ENCODE measurements at regions not wholly inside any gene's neighbourhood (a gene's known extent, or its start where the extent isn't known, plus 50 kb on each side); places are given as distances from the start of the nearest gene placed in this dataset.

GRCh38 chr20:37643400-37643799 is 50.4 kb upstream of the CTNNBL1 start:
- TF ChIP-seq CTCF (IDR thresholded peaks at IDR 0.05; ENCODE audit: insufficient read depth, low read length, poor library complexity, severe bottlenecking): no peak
- Histone ChIP-seq H3K27me3 (replicated peaks; ENCODE audit: control insufficient read depth, insufficient read depth, low read length) (peaks cover 2% of the 10 kb centered on the region), H3K36me3 (ENCODE audit: control insufficient read depth, insufficient read depth, low read length) (no peaks in the 10 kb centered on the region), H3K4me3 (replicated peaks; ENCODE audit: low read depth, low read length) (no peak overlapping the region)
- DNase-seq (ENCODE audit: extremely low read depth, insufficient read length): no peak

GRCh38 chr20:37642246-37642645 is 51.6 kb upstream of the CTNNBL1 start:
- H3K27me3 ChIP-seq (replicated peaks; ENCODE audit: control insufficient read depth, insufficient read depth, low read length): no peaks in the 10 kb centered on the region; the same call in none of the 2 replicates
- no peaks in the 10 kb centered on the region for H3K36me3 ChIP-seq (ENCODE audit: control insufficient read depth, insufficient read depth, low read length)
- DNase-seq (ENCODE audit: extremely low read depth, insufficient read length): no peak
- no peak for TF ChIP-seq CTCF (IDR thresholded peaks at IDR 0.05; ENCODE audit: insufficient read depth, low read length, poor library complexity, severe bottlenecking)
- no peak overlapping the region for H3K4me3 ChIP-seq (replicated peaks; ENCODE audit: low read depth, low read length)

GRCh38 chr20:37640600-37641561 is 52.9 kb upstream of the CTNNBL1 start:
- H3K4me3 ChIP-seq (replicated peaks; ENCODE audit: low read depth, low read length): no peak overlapping the region
- no peaks in the 10 kb centered on the region; the same call in none of the 2 replicates for H3K27me3 ChIP-seq (replicated peaks; ENCODE audit: control insufficient read depth, insufficient read depth, low read length)
- DNase-seq (ENCODE audit: extremely low read depth, insufficient read length): no peak
- no peak for TF ChIP-seq CTCF (IDR thresholded peaks at IDR 0.05; ENCODE audit: insufficient read depth, low read length, poor library complexity, severe bottlenecking)
- no peaks in the 10 kb centered on the region for H3K36me3 ChIP-seq (ENCODE audit: control insufficient read depth, insufficient read depth, low read length)

GRCh38 chr20:37638527-37638926 is 55.3 kb upstream of the CTNNBL1 start:
- no peak for DNase-seq (ENCODE audit: extremely low read depth, insufficient read length)
- no peak for TF ChIP-seq CTCF (IDR thresholded peaks at IDR 0.05; ENCODE audit: insufficient read depth, low read length, poor library complexity, severe bottlenecking)
- no peaks in the 10 kb centered on the region; the same call in none of the 2 replicates for H3K27me3 ChIP-seq (replicated peaks; ENCODE audit: control insufficient read depth, insufficient read depth, low read length)
- H3K4me3 ChIP-seq (replicated peaks; ENCODE audit: low read depth, low read length): no peak overlapping the region
- no peaks in the 10 kb centered on the region for H3K36me3 ChIP-seq (ENCODE audit: control insufficient read depth, insufficient read depth, low read length)

GRCh38 chr20:37636977-37637376 is 56.9 kb upstream of the CTNNBL1 start:
- H3K4me3 ChIP-seq (replicated peaks; ENCODE audit: low read depth, low read length): no peak overlapping the region
- no peaks in the 10 kb centered on the region for H3K36me3 ChIP-seq (ENCODE audit: control insufficient read depth, insufficient read depth, low read length)
- TF ChIP-seq CTCF (IDR thresholded peaks at IDR 0.05; ENCODE audit: insufficient read depth, low read length, poor library complexity, severe bottlenecking): no peak
- H3K27me3 ChIP-seq (replicated peaks; ENCODE audit: control insufficient read depth, insufficient read depth, low read length): no peaks in the 10 kb centered on the region; the same call in none of the 2 replicates
- no peak for DNase-seq (ENCODE audit: extremely low read depth, insufficient read length)
